DND-41 (cell line): ENCODE measurements at regions not wholly inside any gene's neighbourhood (a gene's known extent, or its start where the extent isn't known, plus 50 kb on each side); places are given as distances from the start of the nearest gene placed in this dataset.

Experiments used
- ATAC-seq: fragments of 200-7000 bp; cut with Tn5 transposase; 3 replicates; pipeline ENCODE4 v1.9.1; 2021; ENCODE audit warnings: low read depth; ENCODE audit not compliant: insufficient read depth
- DNase-seq: peaks from one replicate; pipeline ENCODE4 v3.0.0-alpha.2; 2020
- H2AFZ ChIP-seq: 2 replicates; pipeline ENCODE4 v1.6.0; 2012; ENCODE audit warnings: low read depth, low read length
- H3K27ac ChIP-seq: 2 replicates; pipeline ENCODE4 v1.5.1; 2012; ENCODE audit warnings: low read length, inconsistent platforms
- H3K27me3 ChIP-seq: fragments of 200-600 bp; sonication (generic); 2 replicates; pipeline ENCODE4 v1.6.0; 2012; ENCODE audit warnings: low read length, mild to moderate bottlenecking, inconsistent platforms; ENCODE audit not compliant: insufficient read depth, poor library complexity
- H3K36me3 ChIP-seq: 2 replicates; pipeline ENCODE4 v1.5.1; 2012; ENCODE audit warnings: low read length, inconsistent platforms; ENCODE audit not compliant: insufficient read depth
- H3K4me1 ChIP-seq: 2 replicates; pipeline ENCODE4 v1.5.1; 2012; ENCODE audit warnings: mild to moderate bottlenecking, low read length; ENCODE audit not compliant: insufficient read depth
- H3K4me2 ChIP-seq: 2 replicates; pipeline ENCODE4 v1.6.0; 2012; ENCODE audit warnings: mild to moderate bottlenecking, moderate library complexity, low read length, inconsistent platforms; ENCODE audit not compliant: insufficient read depth
- H3K4me3 ChIP-seq, 2 experiments: fragments of 200-600 bp in 1 of 2; shearing (Covaris generic) in 1 of 2; 2 replicates each; pipeline ENCODE4 v1.5.1; 2012 to 2016; ENCODE audit warnings: inconsistent platforms in 2 of 2, low read length in 2 of 2, mild to moderate bottlenecking in 2 of 2, low read depth in 1 of 2, moderate library complexity in 1 of 2
- H3K79me2 ChIP-seq: 2 replicates; pipeline ENCODE4 v1.6.0; 2012; ENCODE audit warnings: low read length, inconsistent platforms; ENCODE audit not compliant: insufficient read depth
- H3K9ac ChIP-seq: 2 replicates; pipeline ENCODE4 v1.6.0; 2012; ENCODE audit warnings: low read depth, mild to moderate bottlenecking, inconsistent platforms, low read length, moderate library complexity
- H3K9me3 ChIP-seq: 2 replicates; pipeline ENCODE4 v1.5.1; 2012; ENCODE audit warnings: low read length, moderate library complexity, mild to moderate bottlenecking, inconsistent platforms; ENCODE audit not compliant: insufficient read depth, severe bottlenecking
- H4K20me1 ChIP-seq: 2 replicates; pipeline ENCODE4 v1.6.0; 2012; ENCODE audit warnings: low read length; ENCODE audit not compliant: insufficient read depth
- EZH2 ChIP-seq: IDR thresholded peaks from 3 replicates; pipeline ENCODE4 v1.6.1; 2012; ENCODE audit warnings: borderline replicate concordance, low read depth, mild to moderate bottlenecking, moderate library complexity, low read length, inconsistent platforms; ENCODE audit not compliant: severe bottlenecking
- TF ChIP-seq, protein P1 (sequence below): IDR thresholded peaks from 2 replicates; pipeline ENCODE4 v1.5.1; 2012; ENCODE audit warnings: borderline replicate concordance, low read length, moderate library complexity, mild to moderate bottlenecking; ENCODE audit not compliant: poor library complexity, severe bottlenecking; ENCODE audit errors: extremely low read depth

DNA sequence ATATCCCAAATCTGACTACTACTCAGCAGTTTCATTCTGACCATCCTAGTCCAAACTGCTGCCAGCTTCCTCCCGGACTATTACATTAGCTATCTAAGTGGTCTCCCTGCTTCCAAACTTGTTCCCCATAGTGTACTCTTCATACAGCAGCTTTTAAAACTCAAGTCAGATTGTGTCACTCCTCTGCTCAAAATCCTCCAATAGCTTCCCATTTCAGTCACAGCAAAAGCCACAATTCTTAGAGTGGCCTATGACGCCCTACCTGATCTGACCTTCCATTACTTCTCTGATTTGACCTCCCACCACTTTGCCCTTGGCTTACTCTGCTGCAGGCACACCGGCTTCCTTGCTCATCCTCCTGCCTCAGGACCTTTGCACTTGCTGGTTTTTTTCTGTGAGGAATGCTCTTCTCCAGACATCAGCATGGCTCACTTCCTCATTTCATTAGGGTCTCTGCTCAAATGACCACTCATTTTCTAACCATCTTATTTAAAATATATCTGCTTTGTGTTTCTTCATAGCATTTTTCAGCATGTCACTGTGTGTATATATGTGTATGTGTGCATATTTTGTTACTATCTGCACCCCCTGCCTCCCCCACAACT lies 111.1 kb upstream of the DTNBP1 start:
- H3K4me1 ChIP-seq = no peaks in the 10 kb centered on the region
- H3K36me3 ChIP-seq = no peaks in the 10 kb centered on the region
- H3K27me3 ChIP-seq = no peaks in the 10 kb centered on the region
- H3K27ac ChIP-seq = no peak overlapping the region
- no peak overlapping the region for H2AFZ ChIP-seq
- no peak for DNase-seq
- no peak overlapping the region for H3K4me2 ChIP-seq
- H3K4me3 ChIP-seq = no peak overlapping the region
- TF ChIP-seq, protein P1, sequence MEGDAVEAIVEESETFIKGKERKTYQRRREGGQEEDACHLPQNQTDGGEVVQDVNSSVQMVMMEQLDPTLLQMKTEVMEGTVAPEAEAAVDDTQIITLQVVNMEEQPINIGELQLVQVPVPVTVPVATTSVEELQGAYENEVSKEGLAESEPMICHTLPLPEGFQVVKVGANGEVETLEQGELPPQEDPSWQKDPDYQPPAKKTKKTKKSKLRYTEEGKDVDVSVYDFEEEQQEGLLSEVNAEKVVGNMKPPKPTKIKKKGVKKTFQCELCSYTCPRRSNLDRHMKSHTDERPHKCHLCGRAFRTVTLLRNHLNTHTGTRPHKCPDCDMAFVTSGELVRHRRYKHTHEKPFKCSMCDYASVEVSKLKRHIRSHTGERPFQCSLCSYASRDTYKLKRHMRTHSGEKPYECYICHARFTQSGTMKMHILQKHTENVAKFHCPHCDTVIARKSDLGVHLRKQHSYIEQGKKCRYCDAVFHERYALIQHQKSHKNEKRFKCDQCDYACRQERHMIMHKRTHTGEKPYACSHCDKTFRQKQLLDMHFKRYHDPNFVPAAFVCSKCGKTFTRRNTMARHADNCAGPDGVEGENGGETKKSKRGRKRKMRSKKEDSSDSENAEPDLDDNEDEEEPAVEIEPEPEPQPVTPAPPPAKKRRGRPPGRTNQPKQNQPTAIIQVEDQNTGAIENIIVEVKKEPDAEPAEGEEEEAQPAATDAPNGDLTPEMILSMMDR = no peak
- TF ChIP-seq EZH2 = no peak
- H3K9ac ChIP-seq = no peak overlapping the region
- H4K20me1 ChIP-seq = no peaks in the 10 kb centered on the region
- H3K9me3 ChIP-seq = no peaks in the 10 kb centered on the region
- no peaks in the 10 kb centered on the region for H3K79me2 ChIP-seq
- no peak for ATAC-seq

DNA sequence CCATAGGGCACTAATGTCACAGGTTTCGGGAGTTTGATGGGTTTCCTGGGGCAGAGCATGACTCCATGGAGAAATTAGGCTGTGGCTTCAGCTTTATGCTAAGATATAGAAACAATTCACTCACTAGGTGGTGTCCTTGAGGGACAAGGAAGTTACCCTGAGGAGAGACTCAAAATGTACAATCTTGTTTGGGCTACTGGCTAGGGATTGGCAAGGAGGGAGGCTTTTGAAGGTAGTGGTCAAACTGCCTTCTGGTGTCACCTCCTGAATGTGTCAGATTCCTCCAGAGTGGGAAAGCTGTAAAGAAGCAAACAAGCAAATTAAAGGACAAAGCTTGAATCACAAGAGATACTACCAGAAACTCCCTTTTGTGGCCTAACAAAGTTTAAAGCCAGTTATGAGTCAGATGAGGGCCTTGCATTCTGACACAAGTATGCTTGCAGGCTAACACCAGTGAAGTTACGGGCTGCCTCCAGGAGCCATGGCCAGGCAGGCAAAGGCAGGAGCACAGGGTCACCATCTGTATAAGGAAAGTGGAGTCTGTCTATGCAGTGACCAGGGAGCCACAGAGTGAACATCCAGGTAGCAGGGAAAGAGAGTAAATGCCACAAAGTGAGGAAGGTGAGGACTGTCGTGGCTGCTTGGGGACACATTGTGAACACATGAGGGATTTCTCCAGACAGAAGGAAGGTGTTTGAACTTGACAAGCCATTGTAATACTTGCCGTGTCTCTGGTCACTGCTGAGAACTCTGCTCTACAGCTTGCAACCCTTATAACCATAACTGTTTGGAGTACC lies 107.7 kb upstream of the DTNBP1 start:
- H3K4me2 ChIP-seq = no peak overlapping the region
- no peak overlapping the region for H2AFZ ChIP-seq
- no peaks in the 10 kb centered on the region for H3K9me3 ChIP-seq
- no peak overlapping the region for H3K9ac ChIP-seq
- no peaks in the 10 kb centered on the region for H3K4me1 ChIP-seq
- no peaks in the 10 kb centered on the region for H3K79me2 ChIP-seq
- H4K20me1 ChIP-seq = no peaks in the 10 kb centered on the region
- H3K27ac ChIP-seq = no peak overlapping the region
- no peaks in the 10 kb centered on the region for H3K27me3 ChIP-seq
- H3K4me3 ChIP-seq = no peak overlapping the region
- DNase-seq = no peak
- no peak for ATAC-seq
- no peak for TF ChIP-seq EZH2
- TF ChIP-seq, protein P1 = no peak
- H3K36me3 ChIP-seq = no peaks in the 10 kb centered on the region

DNA sequence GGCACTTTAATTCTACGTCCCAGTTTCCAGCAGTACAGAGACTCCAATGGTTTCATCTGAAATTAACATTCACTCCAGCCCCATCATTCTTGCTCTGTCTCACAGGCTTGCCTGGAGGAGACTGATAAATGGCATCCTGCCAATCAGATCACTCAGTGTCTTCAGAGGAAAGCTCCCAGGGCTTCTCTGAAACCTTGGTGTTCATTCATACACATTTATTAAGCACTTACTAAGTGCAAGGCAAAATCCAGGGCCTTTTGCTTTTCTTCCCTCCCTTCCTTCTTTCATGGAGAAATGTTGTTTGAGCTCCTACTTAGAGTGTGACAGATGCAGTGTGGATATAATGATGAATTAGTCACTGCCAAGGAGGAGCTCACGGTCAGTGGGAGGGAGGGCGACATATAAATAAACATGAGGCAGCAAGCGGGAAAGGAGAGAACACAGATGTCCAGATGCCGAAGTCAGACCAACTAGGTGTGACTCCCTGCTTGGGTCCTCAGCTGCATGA lies 106.7 kb upstream of the DTNBP1 start:
- Histone ChIP-seq H3K4me2 (no peak overlapping the region), H2AFZ (no peak overlapping the region)

More for the DNA sequence above, 106.7 kb upstream of the DTNBP1 start:
- Histone ChIP-seq H3K9ac (no peak overlapping the region), H3K36me3 (no peaks in the 10 kb centered on the region), H3K4me1 (no peaks in the 10 kb centered on the region), H3K79me2 (no peaks in the 10 kb centered on the region), H3K27ac (no peak overlapping the region), H3K9me3 (no peaks in the 10 kb centered on the region), H3K4me3 (no peak overlapping the region), H3K27me3 (no peaks in the 10 kb centered on the region), H4K20me1 (no peaks in the 10 kb centered on the region)
- TF ChIP-seq EZH2 = no peak
- TF ChIP-seq, protein P1 = no peak
- no peak for ATAC-seq
- no peak for DNase-seq
